ENCODE measurements at regions not wholly inside any gene's neighbourhood (a gene's known extent, or its start where the extent isn't known, plus 50 kb on each side); places are given as distances from the start of the nearest gene placed in this dataset.

- TF ChIP-seq, protein P1, sequence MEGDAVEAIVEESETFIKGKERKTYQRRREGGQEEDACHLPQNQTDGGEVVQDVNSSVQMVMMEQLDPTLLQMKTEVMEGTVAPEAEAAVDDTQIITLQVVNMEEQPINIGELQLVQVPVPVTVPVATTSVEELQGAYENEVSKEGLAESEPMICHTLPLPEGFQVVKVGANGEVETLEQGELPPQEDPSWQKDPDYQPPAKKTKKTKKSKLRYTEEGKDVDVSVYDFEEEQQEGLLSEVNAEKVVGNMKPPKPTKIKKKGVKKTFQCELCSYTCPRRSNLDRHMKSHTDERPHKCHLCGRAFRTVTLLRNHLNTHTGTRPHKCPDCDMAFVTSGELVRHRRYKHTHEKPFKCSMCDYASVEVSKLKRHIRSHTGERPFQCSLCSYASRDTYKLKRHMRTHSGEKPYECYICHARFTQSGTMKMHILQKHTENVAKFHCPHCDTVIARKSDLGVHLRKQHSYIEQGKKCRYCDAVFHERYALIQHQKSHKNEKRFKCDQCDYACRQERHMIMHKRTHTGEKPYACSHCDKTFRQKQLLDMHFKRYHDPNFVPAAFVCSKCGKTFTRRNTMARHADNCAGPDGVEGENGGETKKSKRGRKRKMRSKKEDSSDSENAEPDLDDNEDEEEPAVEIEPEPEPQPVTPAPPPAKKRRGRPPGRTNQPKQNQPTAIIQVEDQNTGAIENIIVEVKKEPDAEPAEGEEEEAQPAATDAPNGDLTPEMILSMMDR (IDR thresholded peaks at IDR 0.05; ENCODE audit: borderline replicate concordance, insufficient read depth, low read depth, low read length), result no peak
- no peak overlapping the region for H3K4me3 ChIP-seq (ENCODE audit: low read depth, low read length)
Measured at GRCh38 chr11:115670538-115671205, 166.5 kb upstream of the CADM1 start.

DNA sequence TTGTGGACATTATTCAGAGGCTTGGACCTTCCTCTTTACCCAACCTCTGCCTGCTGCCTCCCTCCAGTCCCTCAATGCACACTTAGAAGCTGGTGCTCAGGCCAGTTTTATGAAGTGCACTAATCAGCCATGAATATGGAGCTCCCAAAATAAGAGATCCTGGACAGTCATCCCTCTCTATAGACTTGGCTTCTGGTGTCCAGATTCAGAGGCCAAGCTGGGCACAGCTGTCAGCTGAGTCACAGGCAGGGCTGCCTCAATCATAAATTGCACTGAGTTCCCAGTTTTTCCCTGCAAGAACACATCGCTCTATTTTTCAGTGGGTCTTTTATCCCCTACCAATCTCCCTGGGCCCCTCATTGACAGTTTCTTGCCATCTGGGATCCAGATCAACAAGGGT is 161.7 kb upstream of the CADM1 start:
- H3K4me3 ChIP-seq (ENCODE audit: low read depth, low read length), result no peak overlapping the region
- TF ChIP-seq, protein P1 (IDR thresholded peaks at IDR 0.05; ENCODE audit: borderline replicate concordance, insufficient read depth, low read depth, low read length), result no peak

GRCh38 chr11:115665175-115665821 is 161.1 kb upstream of the CADM1 start:
- TF ChIP-seq, protein P1 (IDR thresholded peaks at IDR 0.05; ENCODE audit: borderline replicate concordance, insufficient read depth, low read depth, low read length), result no peak
- no peak overlapping the region for H3K4me3 ChIP-seq (ENCODE audit: low read depth, low read length)

- TF ChIP-seq, protein P1 (IDR thresholded peaks at IDR 0.05; ENCODE audit: borderline replicate concordance, insufficient read depth, low read depth, low read length), result no peak
Measured at GRCh38 chr11:115664313-115664712, 160.1 kb upstream of the CADM1 start.

DNA sequence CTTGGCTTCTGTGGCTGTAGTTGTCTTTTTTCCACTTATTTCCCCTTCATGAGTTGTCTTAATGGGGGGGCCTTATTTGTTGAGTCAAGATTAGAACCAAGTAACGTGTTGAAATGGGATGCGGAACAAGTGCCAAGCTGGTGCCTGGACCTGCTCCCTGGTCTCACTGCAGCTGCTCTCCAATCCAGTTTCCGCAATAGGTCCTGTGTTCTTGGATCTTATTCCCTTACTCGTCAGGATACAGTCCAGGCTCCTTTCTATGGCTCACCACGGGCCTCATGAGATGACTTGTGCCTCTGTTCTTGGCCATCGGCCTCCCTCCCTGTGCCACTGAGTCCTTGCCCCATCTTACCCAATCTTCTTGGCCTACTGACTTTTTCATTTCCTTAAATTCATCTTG is 159.6 kb upstream of the CADM1 start:
- H3K4me3 ChIP-seq (ENCODE audit: low read depth, low read length), result no peak overlapping the region
- TF ChIP-seq, protein P1 (IDR thresholded peaks at IDR 0.05; ENCODE audit: borderline replicate concordance, insufficient read depth, low read depth, low read length), result no peak

More at GRCh38 chr11:115664313-115664712, 160.1 kb upstream of the CADM1 start:
- no peak overlapping the region for H3K4me3 ChIP-seq (ENCODE audit: low read depth, low read length)

DNA sequence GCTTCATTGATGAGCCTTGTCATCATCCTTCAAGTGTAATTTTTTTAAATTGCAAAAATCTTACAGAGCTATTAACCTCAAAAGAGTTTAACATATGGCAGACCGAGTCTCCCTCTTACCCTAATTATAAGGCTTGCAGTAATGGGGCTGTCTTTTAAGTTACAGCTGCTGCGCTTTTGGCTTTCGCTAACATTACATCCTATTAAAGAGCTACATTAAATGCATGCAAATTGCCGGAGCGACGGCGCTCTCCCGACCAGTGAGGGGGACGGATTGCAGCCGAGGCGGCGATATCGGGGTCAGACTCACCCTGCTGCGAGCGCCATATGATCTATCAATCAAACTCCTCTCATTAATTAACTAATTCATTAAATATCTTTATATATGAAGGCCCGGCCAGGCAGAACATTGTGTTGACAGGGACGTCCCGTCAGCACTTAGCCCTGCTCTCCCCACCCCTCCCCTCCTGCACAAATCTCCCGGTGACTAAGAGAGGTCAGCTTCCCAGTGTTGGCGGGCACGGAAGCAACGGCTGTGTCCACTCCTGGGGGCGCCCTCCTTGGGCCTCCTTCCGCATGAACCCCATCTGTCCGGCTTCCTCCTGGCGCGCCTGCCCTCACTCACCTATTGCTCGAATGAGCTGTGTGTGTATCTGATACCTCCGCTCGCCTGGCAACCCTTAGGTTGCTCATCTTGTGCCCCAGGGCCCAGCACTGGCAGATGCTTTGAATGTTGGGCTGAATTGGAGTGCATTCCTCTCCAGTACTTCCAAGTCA is 156.0 kb upstream of the CADM1 start:
- H3K4me3 ChIP-seq (ENCODE audit: low read depth, low read length), result no peak overlapping the region

More for the DNA sequence above, 156.0 kb upstream of the CADM1 start:
- TF ChIP-seq, protein P1 (IDR thresholded peaks at IDR 0.05; ENCODE audit: borderline replicate concordance, insufficient read depth, low read depth, low read length), result no peak

Measured in GM12875 (cell line).